MM.1S (cell line): ENCODE measurements at regions not wholly inside any gene's neighbourhood (a gene's known extent, or its start where the extent isn't known, plus 50 kb on each side); places are given as distances from the start of the nearest gene placed in this dataset.
"Not testable (repeated sequence)": the region's sequence is repeated elsewhere in the genome, so short reads cannot be mapped to it uniquely, and the experiment has no call there.

Experiments used
- CTCF ChIP-seq: fragments of 300-600 bp; sonication (generic); IDR thresholded peaks from 2 replicates; pipeline ENCODE4 v1.5.1; 2016; ENCODE audit warnings: antibody characterized with exemption, low read length, mixed read lengths
- EZH2 ChIP-seq: fragments of 300-600 bp; sonication (generic); optimal IDR thresholded peaks from 2 replicates; pipeline ENCODE3; 2017; ENCODE audit warnings: low read depth, mild to moderate bottlenecking, antibody characterized with exemption, low read length, mixed read lengths
- EZH2phosphoT487 ChIP-seq: fragments of 300-600 bp; sonication (generic); IDR thresholded peaks from 2 replicates; pipeline ENCODE4 v1.6.1; 2018; ENCODE audit warnings: antibody characterized with exemption, low read length

GRCh38 chrX:137934887-137935286, 369.0 kb downstream of the ZIC3 start:
- TF ChIP-seq CTCF, EZH2, EZH2phosphoT487: not testable (repeated sequence)
